Retinal pigment epithelial cell (primary cell): ENCODE measurements at regions not wholly inside any gene's neighbourhood (a gene's known extent, or its start where the extent isn't known, plus 50 kb on each side); places are given as distances from the start of the nearest gene placed in this dataset.

ENCODE experiments used
- DNase-seq: peaks from one replicate; pipeline ENCODE4 v3.0.0-alpha.2; 2010; ENCODE audit warnings: low read depth
- H3K4me3 ChIP-seq: 2 replicates; pipeline ENCODE4 v1.5.1; 2011; ENCODE audit warnings: mild to moderate bottlenecking, low read length, control low read depth, moderate library complexity
- TF ChIP-seq, protein P1 (sequence below): conservative IDR thresholded peaks from 2 replicates; pipeline ENCODE4 v1.5.1; 2011; ENCODE audit warnings: low read depth, low read length, control low read depth, inconsistent platforms

DNA sequence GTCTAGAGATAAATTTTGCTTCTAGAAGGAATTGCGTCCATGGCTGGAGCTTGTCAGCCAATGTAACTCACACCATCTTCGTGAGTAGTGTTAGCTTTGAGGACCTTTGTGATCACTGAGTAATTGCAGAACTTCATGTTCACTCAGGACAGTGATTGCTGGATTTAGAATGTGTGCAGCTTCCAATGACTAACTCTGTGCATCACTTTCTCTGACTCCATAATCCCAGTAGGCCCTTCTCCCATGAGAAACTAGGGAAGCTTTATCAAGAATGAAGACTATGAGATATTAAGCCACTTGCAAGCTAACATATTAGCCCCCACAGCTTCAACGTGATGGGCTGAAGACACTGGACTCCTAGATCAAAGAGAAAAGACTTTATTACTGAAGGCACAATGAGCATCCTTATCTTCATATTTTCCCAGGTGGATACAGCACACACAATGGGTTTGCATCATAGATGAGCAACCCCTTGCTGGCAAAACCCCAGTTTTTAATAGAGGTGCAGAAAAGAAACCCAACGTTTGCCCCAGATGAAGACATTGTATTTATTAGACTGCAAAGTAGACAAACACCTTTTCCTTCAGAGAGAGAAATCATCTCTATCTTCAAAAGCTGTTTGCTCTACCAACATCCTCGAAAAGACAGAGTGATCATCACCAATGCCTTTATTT is 561.0 kb downstream of the LTN1 start:
- no peak for DNase-seq
- H3K4me3 ChIP-seq: no peak overlapping the region
- TF ChIP-seq, protein P1, sequence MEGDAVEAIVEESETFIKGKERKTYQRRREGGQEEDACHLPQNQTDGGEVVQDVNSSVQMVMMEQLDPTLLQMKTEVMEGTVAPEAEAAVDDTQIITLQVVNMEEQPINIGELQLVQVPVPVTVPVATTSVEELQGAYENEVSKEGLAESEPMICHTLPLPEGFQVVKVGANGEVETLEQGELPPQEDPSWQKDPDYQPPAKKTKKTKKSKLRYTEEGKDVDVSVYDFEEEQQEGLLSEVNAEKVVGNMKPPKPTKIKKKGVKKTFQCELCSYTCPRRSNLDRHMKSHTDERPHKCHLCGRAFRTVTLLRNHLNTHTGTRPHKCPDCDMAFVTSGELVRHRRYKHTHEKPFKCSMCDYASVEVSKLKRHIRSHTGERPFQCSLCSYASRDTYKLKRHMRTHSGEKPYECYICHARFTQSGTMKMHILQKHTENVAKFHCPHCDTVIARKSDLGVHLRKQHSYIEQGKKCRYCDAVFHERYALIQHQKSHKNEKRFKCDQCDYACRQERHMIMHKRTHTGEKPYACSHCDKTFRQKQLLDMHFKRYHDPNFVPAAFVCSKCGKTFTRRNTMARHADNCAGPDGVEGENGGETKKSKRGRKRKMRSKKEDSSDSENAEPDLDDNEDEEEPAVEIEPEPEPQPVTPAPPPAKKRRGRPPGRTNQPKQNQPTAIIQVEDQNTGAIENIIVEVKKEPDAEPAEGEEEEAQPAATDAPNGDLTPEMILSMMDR: no peak

DNA sequence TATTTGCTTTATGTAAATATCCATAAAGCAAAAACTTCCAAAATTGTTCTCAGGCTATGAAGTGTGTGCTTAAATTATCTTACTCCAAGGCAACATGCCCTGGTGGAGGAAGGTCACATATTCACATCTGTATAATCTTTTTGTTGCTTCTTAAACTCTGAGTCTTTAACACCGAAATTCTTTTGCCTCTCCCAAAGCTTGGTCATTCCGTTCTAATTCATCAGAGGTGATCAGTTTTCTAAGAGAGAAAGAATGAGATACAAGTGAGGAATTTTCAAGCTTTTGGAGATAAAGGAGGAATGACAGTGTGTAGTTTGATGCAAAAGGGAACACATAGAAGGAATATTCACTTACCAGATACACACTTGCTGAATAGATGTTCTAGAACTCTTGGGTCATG is 561.7 kb downstream of the LTN1 start:
- TF ChIP-seq, protein P1: no peak
- no peak for DNase-seq
- no peak overlapping the region for H3K4me3 ChIP-seq

- H3K4me3 ChIP-seq: no peak overlapping the region
- DNase-seq: no peak
- TF ChIP-seq, protein P1: no peak
Observed at GRCh38 chr21:28429161-28429560, 563.5 kb downstream of the LTN1 start.

- TF ChIP-seq, protein P1: no peak
- no peak overlapping the region for H3K4me3 ChIP-seq
- DNase-seq: no peak
Observed at GRCh38 chr21:28427394-28428022, 565.2 kb downstream of the LTN1 start.

GRCh38 chr21:28426545-28426944 is 566.1 kb downstream of the LTN1 start:
- H3K4me3 ChIP-seq: no peak overlapping the region
- TF ChIP-seq, protein P1: no peak
- DNase-seq: no peak

DNA sequence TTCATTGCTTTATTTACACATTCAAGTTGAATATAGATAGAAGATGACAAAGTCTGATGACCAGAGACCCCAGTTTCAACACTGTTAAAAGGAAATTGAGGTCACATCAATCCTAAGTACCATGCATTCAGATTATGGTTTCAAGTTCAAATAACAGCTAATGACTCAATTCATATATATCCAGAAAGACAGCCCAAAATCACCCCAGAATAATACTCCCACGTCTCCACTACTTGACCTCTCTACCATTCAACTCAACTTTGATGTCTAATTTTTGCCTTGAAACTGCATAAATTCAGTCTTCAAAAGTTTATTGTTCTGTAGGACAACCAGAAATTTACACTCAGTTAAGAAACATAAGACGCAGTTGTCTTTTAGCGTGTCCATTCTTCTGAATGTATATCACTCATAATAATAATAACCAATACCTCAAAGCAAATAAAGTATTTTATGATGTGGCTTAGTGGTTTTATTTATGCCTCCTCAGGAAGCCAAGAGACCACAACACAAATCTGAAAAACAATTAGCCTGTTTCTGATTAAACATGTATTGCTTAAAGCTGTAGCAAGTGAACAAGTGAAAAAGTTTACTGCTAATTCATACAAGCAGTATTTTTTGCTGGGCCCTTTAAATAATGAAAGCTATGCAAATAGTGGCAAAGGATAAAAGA is 569.0 kb downstream of the LTN1 start:
- DNase-seq: no peak
- TF ChIP-seq, protein P1: no peak
- no peak overlapping the region for H3K4me3 ChIP-seq
